Activated naive CD4-positive, alpha-beta T cell treated with Interleukin-2 at 50 U/mL for 16 hours (primary cell): ENCODE measurements at regions not wholly inside any gene's neighbourhood (a gene's known extent, or its start where the extent isn't known, plus 50 kb on each side); places are given as distances from the start of the nearest gene placed in this dataset.
"Not testable (repeated sequence)": the region's sequence is repeated elsewhere in the genome, so short reads cannot be mapped to it uniquely, and the experiment has no call there.

Source experiments
- DNase-seq: peaks from one replicate; pipeline ENCODE4 v3.0.0-alpha.2; 2020

DNA sequence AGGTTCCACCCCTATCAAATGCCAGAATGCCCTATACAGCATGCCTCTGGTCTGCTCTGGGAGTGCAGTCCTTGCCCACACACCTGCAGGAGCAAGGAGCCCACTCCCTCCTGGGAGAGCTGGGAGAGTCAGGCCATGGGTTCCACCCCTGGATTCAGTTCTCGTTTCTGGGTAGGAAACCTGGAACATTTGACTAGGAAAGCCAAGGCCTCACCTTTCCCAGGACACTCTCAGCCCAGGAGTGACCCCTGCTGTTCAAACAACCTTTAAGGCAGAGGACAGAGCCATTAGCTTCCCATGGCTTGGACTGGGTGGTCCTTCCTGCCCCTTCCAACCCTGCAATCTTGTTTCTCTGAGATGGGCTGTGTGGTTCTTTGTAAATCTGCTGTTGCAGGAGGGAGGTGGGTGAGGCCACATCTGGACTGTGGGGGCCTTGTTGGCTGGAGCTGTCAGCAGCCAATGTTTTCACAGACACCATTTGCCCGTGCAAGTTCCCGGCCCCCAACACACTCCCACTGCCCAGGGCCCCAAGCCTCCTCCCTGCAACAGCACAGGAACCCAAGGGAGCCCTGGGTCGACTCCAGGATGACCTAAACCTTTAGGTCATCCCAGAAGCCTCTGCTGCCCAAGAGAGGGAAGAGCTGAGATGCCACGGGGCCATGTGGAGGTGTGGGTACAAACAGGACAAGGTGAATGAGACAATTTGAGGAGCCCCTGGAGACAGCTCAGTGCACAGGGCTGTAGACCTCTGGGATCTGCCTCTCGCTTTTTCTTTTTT, 104.4 kb downstream of the PJA1 start:
- DNase-seq, result no peak

DNA sequence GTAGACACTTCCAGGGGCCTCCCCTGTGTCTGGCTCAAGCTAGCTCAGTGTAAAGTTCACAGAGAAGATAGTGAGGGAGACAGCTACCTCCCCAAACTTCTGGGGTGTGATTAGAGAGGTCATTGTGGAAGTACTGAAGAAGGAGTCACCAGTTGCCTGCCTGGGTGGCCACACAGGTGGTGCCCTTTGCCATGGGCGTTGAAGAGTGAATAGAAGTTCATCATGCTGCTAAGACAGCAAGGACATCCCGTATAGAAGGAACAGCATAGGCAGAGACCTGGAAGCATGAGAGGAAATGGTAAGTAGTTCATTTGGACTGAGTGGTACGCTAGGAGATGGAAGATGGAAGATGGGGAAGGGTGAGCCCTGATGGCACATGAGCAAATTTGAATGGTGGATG, 110.1 kb downstream of the PJA1 start:
- DNase-seq, result no peak

DNA sequence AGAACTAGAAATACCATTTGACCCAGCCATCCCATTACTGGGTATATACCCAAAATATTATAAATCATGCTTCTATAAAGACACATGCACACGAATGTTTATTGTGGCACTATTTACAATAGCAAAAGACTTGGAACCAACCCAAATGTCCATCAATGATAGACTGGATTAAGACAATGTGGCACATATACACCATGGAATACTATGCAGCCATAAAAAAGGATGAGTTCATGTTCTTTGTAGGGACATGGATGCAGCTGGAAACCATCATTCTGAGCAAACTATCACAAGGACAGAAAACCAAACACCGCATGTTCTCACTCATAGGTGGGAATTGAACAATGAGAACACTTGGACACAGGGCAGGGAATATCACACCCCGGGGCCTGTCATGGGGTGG, 110.8 kb downstream of the PJA1 start:
- not testable (repeated sequence) for DNase-seq

DNA sequence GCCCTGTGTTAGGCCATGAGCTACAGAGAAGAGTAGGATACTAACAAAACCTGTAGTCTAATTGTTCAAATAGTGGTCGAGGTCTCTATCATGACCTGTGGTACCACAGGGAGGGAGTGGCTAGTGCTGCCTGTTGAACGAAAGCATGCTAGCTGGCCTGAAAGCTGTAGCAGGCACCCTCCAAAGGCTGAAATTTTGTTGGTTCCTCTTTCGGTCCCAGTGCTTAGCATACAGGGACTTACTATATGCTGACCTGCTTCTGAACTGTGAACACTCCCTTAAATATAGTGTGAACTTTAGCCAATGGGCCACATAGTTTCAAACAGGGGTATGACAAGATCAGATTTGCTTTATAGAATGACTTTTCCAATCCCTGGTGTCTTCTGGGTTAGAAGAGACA, 113.4 kb downstream of the PJA1 start:
- DNase-seq, result no peak

DNA sequence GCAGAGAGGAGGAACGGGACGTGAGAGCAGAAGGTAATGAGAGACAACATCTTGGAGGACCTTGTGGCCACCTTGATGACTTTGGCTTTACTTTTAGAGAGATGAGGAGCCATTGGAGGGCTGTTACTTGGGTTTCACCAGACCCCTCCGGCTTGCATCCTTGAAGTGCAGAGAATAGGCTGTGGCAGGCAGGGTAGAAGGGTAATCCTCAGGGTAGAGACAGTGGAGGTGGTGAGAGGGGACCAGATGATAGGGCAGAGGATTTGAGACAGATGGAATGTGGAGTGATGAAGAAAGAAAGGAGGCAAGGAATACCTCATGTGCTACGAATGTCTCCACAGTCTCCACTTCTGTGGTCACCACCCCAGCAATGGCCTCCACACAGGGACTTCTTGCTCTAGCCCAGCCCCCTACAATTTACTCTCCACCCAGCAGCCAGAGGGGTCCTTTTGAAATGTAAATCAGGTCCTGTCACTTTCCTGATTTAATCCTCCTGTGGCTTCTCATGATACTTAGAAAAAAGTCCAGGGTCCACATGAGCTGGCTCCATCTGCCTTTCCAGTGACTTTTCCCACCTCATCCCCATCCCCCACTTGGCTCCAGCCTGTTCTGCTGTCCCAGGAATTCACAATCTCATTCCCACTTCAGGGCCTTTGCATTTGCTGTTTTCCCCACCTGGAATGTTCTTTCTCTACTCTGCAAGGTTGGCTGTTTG, 115.0 kb downstream of the PJA1 start:
- DNase-seq, result no peak

DNA sequence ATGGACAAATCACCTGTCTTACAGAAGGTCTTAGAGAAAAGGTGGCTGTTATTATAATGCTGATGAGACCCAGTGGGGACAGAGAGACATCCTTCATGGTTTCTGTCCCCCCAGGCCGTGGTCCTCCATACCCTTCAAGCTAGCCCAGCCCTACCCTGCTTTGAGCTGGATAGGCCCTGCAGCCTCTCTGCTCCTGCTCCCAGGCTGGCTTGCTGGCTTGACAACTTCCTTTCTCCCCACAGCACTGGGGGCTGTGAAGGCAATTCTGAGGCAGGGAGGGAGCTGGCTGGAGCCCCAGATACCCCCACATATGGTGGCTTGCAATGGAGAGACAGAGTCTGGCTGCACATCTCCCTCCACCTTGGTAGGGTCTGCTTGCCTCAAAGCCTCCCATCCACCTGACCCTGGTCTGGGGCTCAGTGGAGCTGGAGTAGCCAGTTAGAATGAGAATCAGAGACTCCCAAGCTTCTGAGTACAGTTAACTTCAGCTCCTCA, 118.2 kb downstream of the PJA1 start:
- DNase-seq, result no peak

DNA sequence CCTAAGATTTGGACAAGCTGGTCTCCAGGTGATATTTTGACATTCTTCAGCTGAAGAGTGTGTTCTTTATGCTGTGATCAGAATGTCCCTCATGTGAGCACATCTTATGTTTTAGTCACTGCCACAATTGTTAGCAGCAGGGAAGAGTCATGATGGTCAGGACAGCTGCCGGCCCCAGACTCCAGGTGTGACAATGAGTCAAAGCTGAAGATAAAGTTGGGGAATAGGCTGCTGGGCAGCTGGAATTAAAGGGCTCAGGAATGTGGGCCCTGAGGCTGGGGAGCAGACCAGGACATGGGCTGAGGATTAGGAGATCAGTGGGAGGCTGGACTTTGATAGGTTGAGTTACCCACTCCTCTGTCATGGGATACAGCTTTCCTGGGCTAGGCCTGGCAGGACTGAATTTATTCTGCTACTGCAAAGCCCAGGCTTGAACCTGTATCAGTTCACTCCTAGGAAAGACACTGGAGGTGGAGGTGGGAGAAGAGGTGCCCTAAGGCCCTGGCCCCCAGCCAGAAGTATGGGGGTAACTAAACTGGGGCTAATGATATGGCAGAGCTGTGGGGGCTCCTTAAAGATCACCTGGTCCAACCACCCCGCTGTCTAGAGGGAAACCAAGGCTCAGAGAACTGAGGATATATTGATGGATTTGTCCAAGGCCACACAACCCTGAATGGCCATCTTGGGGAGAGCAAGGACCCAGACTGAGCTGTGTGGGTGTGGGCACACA, 119.5 kb downstream of the PJA1 start:
- DNase-seq, result no peak

DNA sequence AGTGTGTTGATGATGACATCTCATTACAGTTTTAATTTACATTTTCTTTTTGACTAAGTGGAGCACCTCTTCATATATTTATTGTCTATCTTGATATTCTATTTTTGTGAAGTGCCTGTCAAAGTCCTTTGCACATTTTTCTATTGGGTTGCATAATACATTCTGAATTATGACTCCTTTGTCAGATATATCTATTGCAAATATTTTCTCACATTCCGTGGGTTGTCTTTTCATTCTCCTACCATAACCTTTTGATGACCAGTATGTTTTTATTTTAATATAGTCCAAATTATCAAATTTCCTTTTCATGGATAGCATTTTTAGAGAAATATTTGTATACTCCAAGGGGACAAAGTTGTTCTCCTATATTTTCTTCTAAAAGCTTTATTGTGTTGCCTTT, 126.4 kb downstream of the PJA1 start:
- no peak for DNase-seq

- no peak for DNase-seq
These were observed 127.1 kb downstream of the PJA1 start for GRCh38 chrX:69038188-69038587.

DNA sequence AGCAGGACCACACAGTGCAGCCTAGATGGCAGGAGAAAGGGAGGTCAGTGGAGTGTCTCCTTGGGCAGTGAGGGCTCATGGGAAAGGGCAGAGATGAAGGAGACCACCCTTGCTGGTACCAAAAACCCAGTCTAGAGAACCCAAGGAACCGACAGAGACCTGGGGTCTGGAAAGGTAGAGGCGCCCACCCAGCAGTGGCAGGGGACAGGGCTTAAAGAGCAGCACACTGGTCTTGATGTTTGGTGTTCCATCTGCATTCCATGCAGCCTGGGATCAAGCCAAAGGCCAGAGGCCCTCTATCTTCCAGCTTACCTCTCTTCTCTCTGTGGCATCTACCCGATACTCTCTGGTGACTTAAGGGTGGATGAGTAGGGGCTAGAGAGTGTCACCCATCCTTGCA, 127.5 kb downstream of the PJA1 start:
- DNase-seq, result no peak

DNA sequence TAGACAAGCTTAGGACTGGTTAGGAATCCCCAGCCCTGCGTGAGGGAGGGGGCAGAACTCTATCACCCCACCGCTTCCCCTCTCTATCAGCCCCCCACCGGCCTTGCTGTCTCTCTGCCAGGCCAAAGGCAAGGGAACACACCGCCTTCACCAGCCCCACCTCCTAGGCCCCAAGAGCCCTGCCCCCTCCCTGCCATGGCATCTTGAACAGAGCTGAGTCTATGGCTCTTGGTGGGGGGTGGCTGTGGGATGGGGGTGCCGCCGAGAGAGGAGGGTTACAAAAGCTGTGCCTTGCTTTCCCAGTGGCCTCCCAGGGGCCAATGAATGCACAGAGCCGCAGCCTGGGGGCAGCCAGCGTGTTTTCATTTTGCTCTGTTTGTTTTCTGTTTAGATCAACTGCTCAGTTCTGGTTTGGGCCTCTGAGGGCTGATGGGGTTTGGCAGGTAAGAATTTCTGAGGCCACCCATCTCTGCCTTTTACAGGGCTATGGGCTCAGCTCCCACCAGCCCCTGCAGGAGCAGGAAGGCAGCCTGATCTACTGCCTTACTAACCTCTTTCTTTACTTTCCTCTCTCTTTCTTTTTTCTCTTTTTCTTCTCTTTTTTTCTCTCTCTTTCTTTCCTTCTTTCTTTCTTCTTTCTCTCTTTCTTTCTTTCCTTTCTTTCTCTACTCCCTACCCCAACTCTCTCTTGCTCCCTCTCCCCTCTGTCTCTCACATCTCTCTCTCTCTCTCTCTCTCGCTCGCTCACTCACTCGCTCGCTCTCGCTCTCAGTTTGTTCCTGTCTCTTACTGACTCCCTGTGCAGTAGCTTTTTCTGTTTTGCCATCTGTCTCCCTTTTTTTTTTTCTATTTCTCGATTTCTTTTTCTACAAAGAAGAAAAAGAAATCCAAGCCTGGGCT, 128.3 kb downstream of the PJA1 start:
- no peak for DNase-seq

GRCh38 chrX:69034451-69034850, 130.8 kb downstream of the PJA1 start:
- DNase-seq, result no peak

DNA sequence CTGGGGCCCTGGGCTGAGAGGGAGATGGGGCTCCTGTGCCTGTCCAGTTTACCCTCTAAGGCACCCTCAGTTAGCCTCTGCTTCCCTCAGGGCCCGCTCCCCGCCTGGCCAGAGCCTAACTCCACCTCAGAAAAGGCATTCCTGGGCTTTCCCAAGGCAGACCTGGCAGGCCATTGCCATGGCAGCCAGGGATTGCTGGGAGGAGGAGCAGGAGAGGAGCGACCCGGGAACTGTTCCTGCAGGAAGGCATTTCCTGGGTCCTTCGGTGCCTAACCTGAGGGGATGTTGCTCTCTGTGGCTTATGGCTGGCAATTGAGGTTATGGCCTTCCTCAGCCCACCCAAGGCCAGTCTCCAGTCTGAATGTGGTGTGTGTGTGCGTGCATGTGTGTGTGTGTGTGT, 131.3 kb downstream of the PJA1 start:
- DNase-seq, result no peak

DNA sequence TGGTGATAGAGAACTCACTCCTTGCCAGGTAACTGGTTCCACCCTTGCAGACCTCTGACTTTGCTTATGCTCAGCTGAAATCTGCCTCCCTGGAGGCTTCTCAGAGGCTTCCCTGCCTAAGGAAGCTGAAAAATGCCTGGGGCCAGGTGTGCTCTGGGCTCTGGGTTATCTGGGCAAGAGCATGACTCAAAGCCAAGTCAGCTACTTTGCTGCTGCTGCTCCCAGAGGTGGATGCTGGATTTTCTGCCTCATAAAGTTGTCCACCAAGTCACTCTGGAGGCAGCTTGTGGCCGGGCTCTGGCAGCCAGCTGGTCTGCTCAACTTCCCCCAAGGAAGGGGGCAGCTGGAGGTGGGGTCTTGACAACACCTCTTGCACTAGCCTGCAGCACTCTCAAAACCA, 132.7 kb downstream of the PJA1 start:
- no peak for DNase-seq

DNA sequence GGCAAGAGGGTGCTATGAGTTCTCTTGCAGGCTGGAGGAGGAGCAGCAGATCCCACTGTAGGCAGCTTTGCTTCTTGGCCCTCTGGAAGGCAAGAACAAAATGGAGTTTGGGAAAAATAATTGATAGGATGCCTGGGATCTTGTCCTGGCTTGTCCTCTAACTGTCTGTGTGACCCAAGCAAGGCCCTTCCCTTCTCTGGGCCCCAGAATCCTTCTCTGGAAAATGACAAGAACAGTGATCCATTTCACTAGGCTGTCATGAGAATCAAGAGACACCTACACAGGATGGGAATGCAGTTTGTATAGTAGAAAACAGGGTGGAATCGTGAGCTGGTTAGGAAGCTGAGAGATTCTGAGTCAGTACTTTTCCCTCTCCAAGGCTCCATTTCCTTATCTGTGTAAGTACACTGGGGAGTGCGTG, 133.3 kb downstream of the PJA1 start:
- DNase-seq, result no peak

- DNase-seq, result no peak
These were observed 134.1 kb downstream of the PJA1 start for GRCh38 chrX:69031181-69031580.

DNA sequence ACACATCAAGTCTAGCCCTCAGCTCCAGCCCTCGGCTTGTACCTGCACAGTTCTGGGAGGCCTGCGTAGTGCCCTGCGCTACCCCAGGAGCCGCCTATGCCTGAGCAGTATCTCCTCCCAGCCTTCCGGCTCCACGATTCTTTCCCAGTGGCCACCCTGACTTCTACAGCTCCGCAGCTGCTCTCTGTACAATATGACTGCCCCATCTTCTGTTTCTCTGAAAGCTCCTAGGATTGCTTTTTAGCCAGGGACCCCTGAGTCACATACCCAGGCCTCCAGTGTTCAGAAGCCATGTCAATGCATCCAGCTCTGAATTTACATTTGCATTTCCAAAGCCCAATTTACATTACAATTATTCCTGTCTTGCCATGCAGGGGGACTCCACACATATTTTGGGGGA, 135.5 kb downstream of the PJA1 start:
- no peak for DNase-seq

DNA sequence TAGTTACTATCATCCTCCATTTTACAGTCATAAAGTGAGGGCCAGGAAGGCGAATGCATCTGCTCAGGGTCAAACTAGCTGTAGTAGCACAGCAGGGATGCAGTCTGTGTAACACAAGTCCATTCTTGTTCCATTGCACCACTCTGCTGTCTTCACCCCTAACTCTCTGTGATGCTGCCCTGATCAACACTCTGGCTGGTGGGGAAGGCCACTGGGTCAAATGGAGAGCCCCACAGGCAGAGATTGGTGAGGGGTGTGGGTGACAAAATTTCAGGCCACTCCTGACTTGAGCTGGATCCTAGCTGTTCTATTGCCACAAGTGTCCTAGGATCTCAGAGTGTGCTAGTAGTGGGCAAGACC, 136.5 kb downstream of the PJA1 start:
- no peak for DNase-seq

GRCh38 chrX:69028006-69028760, 137.1 kb downstream of the PJA1 start:
- no peak for DNase-seq

- DNase-seq, result no peak
These were observed 137.9 kb downstream of the PJA1 start for GRCh38 chrX:69027181-69028005.

DNA sequence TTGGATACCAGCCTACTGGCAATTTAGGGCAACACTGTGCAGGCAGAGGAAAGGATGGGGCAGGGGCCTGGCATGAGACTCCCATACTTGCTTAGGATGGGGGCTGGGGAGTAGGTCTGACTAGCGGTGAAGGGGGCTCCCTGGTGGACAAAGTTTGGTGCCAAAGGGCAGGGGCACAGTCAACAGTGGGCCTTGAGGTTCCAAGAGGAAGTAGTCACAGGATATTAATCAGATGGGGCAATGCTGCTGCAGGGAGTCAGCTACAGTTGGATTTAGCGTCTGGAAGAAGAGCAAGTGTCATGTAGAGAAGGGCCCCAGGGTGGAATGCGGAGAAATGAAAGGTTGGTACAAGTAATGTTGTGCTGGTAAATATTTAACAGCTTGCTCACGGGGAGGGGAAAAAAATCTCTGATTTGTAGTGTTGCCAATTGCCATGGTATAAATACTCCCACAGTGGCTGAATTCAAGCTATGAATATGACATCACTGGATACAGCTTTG, 139.4 kb downstream of the PJA1 start:
- no peak for DNase-seq
